Stomach (tissue), 8 donors: ENCODE measurements at regions not wholly inside any gene's neighbourhood (a gene's known extent, or its start where the extent isn't known, plus 50 kb on each side); places are given as distances from the start of the nearest gene placed in this dataset.

ENCODE experiments used
- DNase-seq, 2 donors: peaks; one replicate each; pipeline versions ENCODE4 v3.0.0 to v3.0.0-alpha.2; 2013 to 2019
- H3K27ac ChIP-seq, 5 donors: fragments of 200-600 bp in 4 of 5; sonication (generic) in 4 of 5; one replicate each; pipeline ENCODE4 v1.5.1; 2013 to 2019; ENCODE audit warnings: mild to moderate bottlenecking in 1 of 5, moderate library complexity in 1 of 5
- H3K27me3 ChIP-seq, 3 donors: fragments of 200-600 bp; sonication (generic); one replicate each; pipeline ENCODE4 v1.5.1; 2017 to 2019; ENCODE audit warnings: mixed run types in 1 of 3
- H3K36me3 ChIP-seq, 4 donors: fragments of 200-600 bp; sonication (generic); 1 replicate in 3 of 4; 2 replicates in 1 of 4; pipeline ENCODE4 v1.5.1; 2016 to 2019
- H3K4me1 ChIP-seq, 4 donors: fragments of 200-600 bp; sonication (generic); one replicate each; pipeline ENCODE4 v1.5.1; 2016 to 2019
- H3K4me3 ChIP-seq, 4 donors: fragments of 200-600 bp; sonication (generic) in 3 of 4; one replicate each; pipeline ENCODE4 v1.5.1; 2016 to 2019; ENCODE audit warnings: mild to moderate bottlenecking in 1 of 4
- H3K9me3 ChIP-seq, 4 donors: fragments of 200-600 bp; sonication (generic); one replicate each; pipeline ENCODE4 v1.5.1; 2016 to 2019
- EP300 ChIP-seq: sonication (generic); formaldehyde crosslinking; IDR thresholded peaks from one replicate; pipeline ENCODE4 v1.6.1; 2017; ENCODE audit warnings: antibody characterized with exemption
- POLR2A ChIP-seq, 4 donors: fragments of 450-650 bp; IDR thresholded peaks; one replicate each; pipeline ENCODE4 v1.6.1; 2016; ENCODE audit warnings: antibody characterized with exemption in 4 of 4, control low read depth in 2 of 4, mild to moderate bottlenecking in 1 of 4, moderate library complexity in 1 of 4
- POLR2AphosphoS5 ChIP-seq, 3 donors: sonication (generic); formaldehyde crosslinking; IDR thresholded peaks; one replicate each; pipeline ENCODE4 v1.6.1; 2016; ENCODE audit warnings: antibody characterized with exemption in 3 of 3
- WGBS, 5 donors: extraction: QIAGEN DNeasy Blood & Tissue Kit in 3 of 5; methylation state at CpG; one replicate each; pipeline versions ENCODE4 v1.1.5 to v1.1.7; 2013 to 2018; 5-methylcytosine and 5-hydroxymethylcytosine counted together
- intact Hi-C: fragments of 100-400 bp; cut with DNase I; formaldehyde crosslinking; loops from one replicate; pipeline ENCODE4 v1.15.1; 2023; ENCODE audit warnings: low total_unique reads
- TF ChIP-seq, protein P1 (sequence below), 7 experiments: fragments of 450-650 bp in 4 of 7; fragments of 200-600 bp in 3 of 7; sonication (generic) in 3 of 7; IDR thresholded peaks; one replicate each; pipeline ENCODE4 v1.5.1; 2016 to 2019; ENCODE audit warnings: antibody characterized with exemption in 7 of 7, control low read depth in 2 of 7, mild to moderate bottlenecking in 1 of 7
- donor health status: healthy with polysubstance abuse.
- donor health status: Bipolar disorder and iron deficiency.
- donor health status: healthy.

DNA sequence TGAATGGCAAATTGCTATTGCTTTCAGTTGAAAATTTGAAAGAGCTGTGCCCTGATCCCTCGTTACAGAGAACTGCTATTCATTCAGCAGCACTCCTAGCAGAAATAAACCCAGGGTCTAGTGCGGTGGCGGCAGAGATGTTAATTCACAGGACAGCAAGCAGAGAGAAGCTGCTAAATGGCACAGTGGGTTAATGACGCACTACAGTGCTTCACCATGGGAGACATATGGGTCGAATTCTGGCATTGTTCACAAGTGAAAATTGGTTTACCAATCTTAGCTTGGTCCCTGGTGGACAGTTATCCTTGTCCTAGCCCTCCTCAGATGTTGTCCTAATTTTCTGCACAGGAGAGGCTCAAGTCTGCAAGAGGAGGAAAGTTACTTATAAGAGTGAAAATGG lies 807.4 kb downstream of the TLE1 start:
- no peak for DNase-seq
- no peak for TF ChIP-seq POLR2AphosphoS5 (IDR thresholded peaks at IDR 0.05)
- TF ChIP-seq POLR2A (IDR thresholded peaks at IDR 0.05) = no peak
- no peak for TF ChIP-seq EP300
- TF ChIP-seq, protein P1, sequence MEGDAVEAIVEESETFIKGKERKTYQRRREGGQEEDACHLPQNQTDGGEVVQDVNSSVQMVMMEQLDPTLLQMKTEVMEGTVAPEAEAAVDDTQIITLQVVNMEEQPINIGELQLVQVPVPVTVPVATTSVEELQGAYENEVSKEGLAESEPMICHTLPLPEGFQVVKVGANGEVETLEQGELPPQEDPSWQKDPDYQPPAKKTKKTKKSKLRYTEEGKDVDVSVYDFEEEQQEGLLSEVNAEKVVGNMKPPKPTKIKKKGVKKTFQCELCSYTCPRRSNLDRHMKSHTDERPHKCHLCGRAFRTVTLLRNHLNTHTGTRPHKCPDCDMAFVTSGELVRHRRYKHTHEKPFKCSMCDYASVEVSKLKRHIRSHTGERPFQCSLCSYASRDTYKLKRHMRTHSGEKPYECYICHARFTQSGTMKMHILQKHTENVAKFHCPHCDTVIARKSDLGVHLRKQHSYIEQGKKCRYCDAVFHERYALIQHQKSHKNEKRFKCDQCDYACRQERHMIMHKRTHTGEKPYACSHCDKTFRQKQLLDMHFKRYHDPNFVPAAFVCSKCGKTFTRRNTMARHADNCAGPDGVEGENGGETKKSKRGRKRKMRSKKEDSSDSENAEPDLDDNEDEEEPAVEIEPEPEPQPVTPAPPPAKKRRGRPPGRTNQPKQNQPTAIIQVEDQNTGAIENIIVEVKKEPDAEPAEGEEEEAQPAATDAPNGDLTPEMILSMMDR (IDR thresholded peaks at IDR 0.05) = no peak
- no peaks in the 10 kb centered on the region for H3K27me3 ChIP-seq
- no peaks in the 10 kb centered on the region for H3K9me3 ChIP-seq
- H3K36me3 ChIP-seq = no peaks in the 10 kb centered on the region
- no peak overlapping the region for H3K4me3 ChIP-seq
- H3K4me1 ChIP-seq = no peaks in the 10 kb centered on the region
- intact Hi-C loops = no loop called here
- WGBS, 5 donors = 51 to 81% (median 62%) methylated on average over 5 of the region's 5 CpGs
- H3K27ac ChIP-seq = no peak overlapping the region

DNA sequence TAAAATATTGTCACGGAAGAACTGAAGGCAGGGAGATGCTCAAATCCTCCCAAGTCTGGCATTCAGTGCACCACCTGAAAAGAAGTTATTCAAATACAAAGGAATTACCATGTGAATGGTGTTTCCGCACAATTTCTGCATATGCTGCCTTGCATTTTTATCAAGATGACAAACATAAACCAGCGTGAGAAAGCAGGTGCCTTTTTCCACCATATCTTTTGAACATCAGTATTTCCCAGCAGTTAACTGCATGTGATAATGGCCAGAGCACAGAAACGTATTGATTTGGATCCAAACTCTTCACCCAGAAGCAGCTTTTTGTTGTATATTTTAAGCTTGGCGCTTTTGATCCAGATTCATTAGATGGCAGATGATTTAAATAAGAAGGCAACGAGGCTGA lies 808.0 kb downstream of the TLE1 start:
- Histone ChIP-seq H3K27ac (no peak overlapping the region), H3K9me3 (no peaks in the 10 kb centered on the region), H3K4me1 (no peaks in the 10 kb centered on the region), H3K4me3 (no peak overlapping the region), H3K36me3 (no peaks in the 10 kb centered on the region), H3K27me3 (no peaks in the 10 kb centered on the region)
- TF ChIP-seq POLR2A (IDR thresholded peaks at IDR 0.05) (no peak), EP300 (no peak), POLR2AphosphoS5 (IDR thresholded peaks at IDR 0.05) (no peak)
- TF ChIP-seq, protein P1 (IDR thresholded peaks at IDR 0.05) = no peak
- no peak for DNase-seq
- 47 to 68% (median 50%) methylated on average over 6 of the region's 6 CpGs for WGBS, 5 donors
- intact Hi-C loops = no loop called here

DNA sequence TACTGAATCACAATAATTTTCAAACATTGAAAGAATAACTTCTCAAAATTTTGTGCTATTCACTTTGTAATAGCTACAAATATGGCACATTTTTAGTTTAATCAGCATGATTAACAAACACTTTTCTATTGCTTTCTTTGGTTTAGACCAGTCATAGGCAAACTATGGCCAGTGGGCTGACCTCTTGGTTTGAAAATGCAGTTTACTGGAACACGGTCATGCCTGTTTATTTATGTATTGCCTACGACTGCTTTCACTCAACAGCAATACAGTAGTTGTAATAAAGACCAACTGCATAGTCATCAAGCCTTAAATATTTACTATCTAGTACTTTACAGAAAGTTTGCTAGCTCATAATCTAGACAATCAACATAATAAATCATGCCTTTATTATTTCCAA lies 810.8 kb downstream of the TLE1 start:
- Histone ChIP-seq H3K4me1 (no peaks in the 10 kb centered on the region), H3K9me3 (no peaks in the 10 kb centered on the region), H3K27me3 (no peaks in the 10 kb centered on the region), H3K27ac (no peak overlapping the region), H3K4me3 (no peak overlapping the region), H3K36me3 (no peaks in the 10 kb centered on the region)
- TF ChIP-seq POLR2A (IDR thresholded peaks at IDR 0.05) (no peak), EP300 (no peak), POLR2AphosphoS5 (IDR thresholded peaks at IDR 0.05) (no peak)
- TF ChIP-seq, protein P1 (IDR thresholded peaks at IDR 0.05) = no peak
- intact Hi-C loops = no loop called here
- 67 to 79% (median 79%) methylated on average over 2 of the region's 2 CpGs for WGBS, 5 donors
- DNase-seq = no peak

DNA sequence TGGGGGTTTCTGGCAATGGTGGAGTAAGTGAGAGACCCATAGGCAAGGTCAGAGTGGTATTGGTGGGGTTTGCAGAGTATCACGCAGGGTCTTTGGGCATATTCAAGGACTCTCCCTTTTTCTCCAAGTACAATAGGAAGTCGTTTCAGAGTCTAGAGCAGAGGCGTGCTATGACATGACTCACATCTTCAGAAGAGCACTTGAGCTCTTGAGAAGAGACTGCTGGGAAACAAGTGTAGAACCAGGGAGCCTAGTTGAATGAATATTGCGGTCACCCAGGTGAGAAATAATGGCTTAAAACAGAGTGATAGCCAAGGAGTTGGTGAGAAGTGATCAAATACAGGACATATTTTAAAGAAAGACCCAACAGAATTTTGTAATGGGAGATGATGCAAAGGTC lies 813.4 kb downstream of the TLE1 start:
- no peak for DNase-seq
- no peaks in the 10 kb centered on the region for H3K36me3 ChIP-seq
- TF ChIP-seq, protein P1 (IDR thresholded peaks at IDR 0.05) = no peak
- no peaks in the 10 kb centered on the region for H3K27me3 ChIP-seq
- H3K4me3 ChIP-seq = no peak overlapping the region
- intact Hi-C loops = no loop called here
- WGBS, 5 donors = 79 to 91% (median 86%) methylated on average over 4 of the region's 4 CpGs
- no peak overlapping the region for H3K27ac ChIP-seq
- no peaks in the 10 kb centered on the region for H3K4me1 ChIP-seq
- no peaks in the 10 kb centered on the region for H3K9me3 ChIP-seq

DNA sequence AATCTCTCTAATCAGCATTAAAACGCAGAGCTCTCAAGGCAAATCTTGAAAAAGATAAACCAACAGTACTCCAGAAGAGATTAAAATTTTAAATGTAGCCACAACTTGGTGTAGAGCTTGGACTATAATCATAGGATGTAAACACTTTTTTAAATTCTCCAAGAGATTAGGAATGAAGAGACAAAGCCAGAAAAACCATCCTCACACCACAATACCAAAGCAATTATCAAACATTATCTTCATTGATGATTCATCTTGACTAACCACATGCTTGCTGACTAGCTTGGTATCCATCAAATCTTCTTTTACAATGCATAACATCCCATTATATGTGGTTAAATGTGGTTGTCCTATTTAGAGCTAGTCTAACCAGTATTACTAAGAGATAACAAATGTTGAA lies 815.1 kb downstream of the TLE1 start:
- H3K4me3 ChIP-seq = no peak overlapping the region
- DNase-seq = no peak

More for the DNA sequence above, 815.1 kb downstream of the TLE1 start:
- Histone ChIP-seq H3K9me3 (no peaks in the 10 kb centered on the region), H3K36me3 (no peaks in the 10 kb centered on the region), H3K27ac (no peak overlapping the region), H3K4me1 (no peaks in the 10 kb centered on the region), H3K27me3 (no peaks in the 10 kb centered on the region)
- 10 to 33% (median 22%) methylated on average over 1 of the region's 1 CpG for WGBS, 5 donors
- intact Hi-C loops = no loop called here
- TF ChIP-seq EP300 (no peak), POLR2A (IDR thresholded peaks at IDR 0.05) (no peak), POLR2AphosphoS5 (IDR thresholded peaks at IDR 0.05) (no peak)
- TF ChIP-seq, protein P1 (IDR thresholded peaks at IDR 0.05) = no peak
